Jurkat, Clone E6-1 (cell line): ENCODE measurements at regions not wholly inside any gene's neighbourhood (a gene's known extent, or its start where the extent isn't known, plus 50 kb on each side); places are given as distances from the start of the nearest gene placed in this dataset.

Experiments used
- DNase-seq: peaks from one replicate; pipeline ENCODE4 v3.0.0-alpha.2; 2011; ENCODE audit warnings: low read depth, low spot score
- H3K4me3 ChIP-seq: 2 replicates; pipeline ENCODE4 v1.5.1; 2011; ENCODE audit warnings: mild to moderate bottlenecking, low read length, control low read depth, moderate library complexity

- no peak overlapping the region for H3K4me3 ChIP-seq
- no peak for DNase-seq
Measured at GRCh38 chr3:115321400-115321805, 174.3 kb upstream of the ZBTB20 start.

DNA sequence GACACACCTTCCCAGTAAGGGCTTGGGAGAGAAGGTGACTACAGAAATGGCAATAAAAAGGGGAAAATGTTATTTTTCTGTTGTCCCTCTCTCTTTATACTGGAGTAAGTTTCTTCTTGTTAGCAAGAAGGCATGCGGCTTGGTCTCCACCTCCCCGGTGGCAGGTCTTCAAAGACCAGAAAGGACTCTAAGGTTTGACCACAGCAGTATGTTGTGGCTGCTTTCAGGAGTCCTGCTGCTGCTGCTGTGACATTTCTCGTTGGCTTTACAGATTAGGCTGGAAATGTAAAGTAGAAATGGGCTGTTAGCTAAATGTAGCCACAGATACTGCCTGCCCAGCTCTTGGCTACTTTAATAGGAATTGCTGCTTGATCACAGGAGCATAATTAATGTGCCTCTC lies 175.8 kb upstream of the ZBTB20 start:
- DNase-seq: no peak
- H3K4me3 ChIP-seq: no peak overlapping the region

DNA sequence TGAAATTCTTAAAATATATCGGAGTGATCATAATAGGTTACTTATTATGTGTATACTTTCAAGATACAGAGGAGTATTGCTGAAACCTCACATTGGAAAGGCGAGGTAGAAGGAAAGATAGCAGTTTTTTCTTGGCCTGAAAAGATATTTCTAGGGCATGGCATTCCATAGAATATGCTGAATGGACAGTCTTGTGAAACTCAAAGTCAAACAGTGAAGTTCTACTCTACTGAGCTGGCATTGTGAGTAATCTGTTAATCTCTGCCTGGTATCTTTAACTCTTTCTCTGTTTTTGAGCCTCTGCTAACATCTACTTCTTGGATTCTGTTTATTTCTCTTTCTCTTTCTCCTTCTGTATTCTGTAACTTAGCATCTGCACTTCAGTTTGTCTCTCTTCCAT lies 176.3 kb upstream of the ZBTB20 start:
- no peak for DNase-seq
- no peak overlapping the region for H3K4me3 ChIP-seq

GRCh38 chr3:115324056-115324455 lies 177.0 kb upstream of the ZBTB20 start:
- no peak overlapping the region for H3K4me3 ChIP-seq
- DNase-seq: no peak

DNA sequence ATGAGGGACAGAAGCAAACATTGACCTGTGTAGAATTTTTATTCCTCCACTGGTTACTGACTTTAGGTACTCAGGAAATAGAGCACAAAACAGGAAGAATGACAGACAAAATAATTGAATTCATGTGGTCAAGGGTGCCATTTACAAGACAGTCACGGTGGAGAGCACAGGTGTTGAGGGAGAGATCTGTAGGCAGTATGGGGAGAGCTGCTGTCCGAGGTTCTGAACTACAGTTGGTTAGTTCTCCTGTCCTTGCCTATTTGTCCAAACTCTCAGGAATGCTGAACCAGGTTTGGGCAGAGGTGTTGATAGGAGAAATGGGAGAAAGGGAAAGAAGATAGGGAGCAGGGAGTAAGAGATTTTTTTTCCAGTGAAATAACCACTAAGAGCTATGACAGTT lies 178.5 kb upstream of the ZBTB20 start:
- peak; percentile 28 for DNase-seq
- no peak overlapping the region for H3K4me3 ChIP-seq

GRCh38 chr3:115330430-115330829 lies 183.3 kb upstream of the ZBTB20 start:
- H3K4me3 ChIP-seq: no peak overlapping the region
- no peak for DNase-seq

GRCh38 chr3:115332998-115333397 lies 185.9 kb upstream of the ZBTB20 start:
- DNase-seq: no peak
- no peak overlapping the region for H3K4me3 ChIP-seq

DNA sequence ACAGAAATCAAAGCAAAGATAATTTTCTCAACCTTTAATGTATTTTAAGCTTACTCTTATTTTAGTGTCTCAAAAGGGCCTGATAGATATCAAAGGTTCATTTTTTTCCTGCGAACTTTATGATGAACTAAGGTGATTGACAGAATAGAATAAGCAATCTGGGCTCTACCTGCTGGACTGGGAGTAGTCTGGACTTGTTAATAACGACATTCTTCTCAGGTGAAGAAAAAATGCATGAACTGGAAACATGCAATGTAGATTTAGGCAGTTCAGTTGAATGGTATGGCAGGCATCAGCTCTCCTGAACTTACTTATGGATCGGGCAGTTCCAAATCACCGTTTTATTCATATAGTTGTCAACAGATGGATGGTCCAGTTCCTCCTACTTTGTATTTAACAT lies 189.7 kb upstream of the ZBTB20 start:
- no peak overlapping the region for H3K4me3 ChIP-seq
- DNase-seq: no peak

DNA sequence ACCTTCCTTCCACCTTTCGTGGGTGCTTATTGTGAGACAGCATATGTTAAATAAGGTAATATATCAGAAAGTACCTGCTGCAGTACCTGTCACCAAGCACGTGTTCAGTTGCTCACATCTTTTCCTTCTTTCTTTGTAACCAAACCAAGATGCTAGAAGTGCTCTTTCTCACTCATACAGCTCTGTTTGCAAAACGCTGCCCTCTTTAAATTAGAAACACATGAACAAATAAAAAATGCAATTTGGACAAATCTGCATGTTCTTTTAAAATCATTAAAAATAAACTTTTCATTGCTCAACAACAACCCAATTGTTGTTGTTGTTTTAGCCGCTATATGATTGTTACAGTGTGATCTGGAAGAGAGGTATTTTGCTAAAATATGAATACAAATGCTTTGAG lies 193.5 kb upstream of the ZBTB20 start:
- no peak overlapping the region for H3K4me3 ChIP-seq
- no peak for DNase-seq

DNA sequence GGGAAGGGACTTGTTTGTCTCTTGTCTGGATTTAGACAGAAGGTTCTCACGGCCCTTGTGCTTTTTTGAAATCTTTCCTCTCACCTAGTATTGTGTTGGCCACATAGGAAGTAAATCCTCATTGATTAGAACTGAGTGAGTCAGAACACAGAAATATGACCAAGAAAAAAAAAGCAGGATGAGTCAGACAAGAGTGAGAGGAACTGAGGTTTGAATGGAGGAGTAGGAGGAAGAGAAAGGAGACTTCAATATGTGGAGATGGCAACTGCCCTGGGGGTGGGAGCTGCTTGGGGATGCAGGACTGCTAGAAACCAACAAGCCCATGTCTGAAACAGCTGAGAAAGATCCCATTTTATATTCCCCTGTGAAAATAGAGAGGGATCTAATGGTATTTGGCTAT lies 194.1 kb upstream of the ZBTB20 start:
- DNase-seq: no peak
- no peak overlapping the region for H3K4me3 ChIP-seq

DNA sequence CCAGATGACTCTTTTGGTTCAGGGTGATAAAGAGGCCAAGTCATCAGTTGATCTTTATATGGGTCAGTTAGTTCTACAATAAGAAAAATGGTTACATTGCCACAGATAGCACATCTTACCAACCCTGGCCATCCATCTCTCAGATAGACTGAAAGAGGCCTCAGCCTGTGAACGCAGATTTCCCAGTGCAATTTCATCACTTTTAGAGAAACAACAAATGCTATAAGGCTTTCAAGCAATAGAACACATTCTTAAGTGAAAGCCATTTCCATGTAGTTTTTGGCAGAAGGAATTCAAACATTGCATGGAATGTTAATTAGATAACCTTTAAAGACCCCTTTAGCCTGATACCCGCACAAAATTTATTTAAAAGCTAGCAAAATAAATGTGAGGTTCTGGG lies 200.6 kb upstream of the ZBTB20 start:
- no peak overlapping the region for H3K4me3 ChIP-seq
- no peak for DNase-seq

DNA sequence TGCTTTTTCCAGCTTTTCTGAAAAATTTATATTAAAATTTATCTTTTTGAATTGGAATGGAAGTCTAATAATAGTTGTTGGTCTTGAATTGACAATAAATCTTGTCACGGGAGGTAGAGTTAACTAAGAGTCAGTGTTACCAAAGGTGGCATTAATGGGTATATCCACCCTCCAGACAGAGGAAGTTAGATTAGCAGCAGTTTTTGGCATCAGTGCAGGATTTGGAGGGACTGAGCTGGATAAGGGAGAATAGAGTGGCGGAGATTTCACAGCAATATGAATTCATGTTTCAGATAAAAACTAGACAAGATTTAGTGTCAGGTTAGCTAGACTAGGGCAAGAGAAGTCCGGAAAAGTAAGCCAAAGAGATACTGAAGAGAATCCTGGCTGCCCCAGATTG lies 201.3 kb upstream of the ZBTB20 start:
- H3K4me3 ChIP-seq: no peak overlapping the region
- DNase-seq: no peak

GRCh38 chr3:115348951-115349745 lies 202.1 kb upstream of the ZBTB20 start:
- no peak overlapping the region for H3K4me3 ChIP-seq
- DNase-seq: no peak

GRCh38 chr3:115350606-115351005 lies 203.5 kb upstream of the ZBTB20 start:
- no peak for DNase-seq
- H3K4me3 ChIP-seq: no peak overlapping the region

- H3K4me3 ChIP-seq: no peak overlapping the region
- no peak for DNase-seq
Measured at GRCh38 chr3:115351193-115351592, 204.1 kb upstream of the ZBTB20 start.

DNA sequence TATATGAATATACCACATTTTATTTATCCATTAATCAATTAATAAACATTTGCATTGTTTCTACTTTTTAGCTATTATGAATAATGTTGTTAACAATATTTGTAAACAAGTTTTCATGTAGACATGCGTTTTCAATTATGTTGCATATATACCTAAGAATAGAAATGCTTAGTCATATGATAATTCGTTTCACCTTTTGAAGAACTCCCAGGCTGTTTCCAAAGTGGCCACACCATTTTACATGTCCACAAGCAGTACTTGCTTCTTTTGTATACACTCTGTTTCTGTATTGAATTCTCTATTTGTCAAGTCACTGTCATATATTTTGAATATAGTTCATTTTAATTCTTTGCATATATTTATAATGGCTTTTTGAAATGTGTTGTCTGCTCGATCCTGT lies 206.9 kb upstream of the ZBTB20 start:
- DNase-seq: no peak
- no peak overlapping the region for H3K4me3 ChIP-seq

GRCh38 chr3:115357456-115357855 lies 210.4 kb upstream of the ZBTB20 start:
- no peak overlapping the region for H3K4me3 ChIP-seq
- DNase-seq: no peak

- peak; percentile 22 for DNase-seq
- H3K4me3 ChIP-seq: no peak overlapping the region
Measured at GRCh38 chr3:115359536-115359935, 212.4 kb upstream of the ZBTB20 start.

- no peak overlapping the region for H3K4me3 ChIP-seq
- no peak for DNase-seq
Measured at GRCh38 chr3:115361806-115362205, 214.7 kb upstream of the ZBTB20 start.

- H3K4me3 ChIP-seq: no peak overlapping the region
- no peak for DNase-seq
Measured at GRCh38 chr3:115363071-115363470, 216.0 kb upstream of the ZBTB20 start.

DNA sequence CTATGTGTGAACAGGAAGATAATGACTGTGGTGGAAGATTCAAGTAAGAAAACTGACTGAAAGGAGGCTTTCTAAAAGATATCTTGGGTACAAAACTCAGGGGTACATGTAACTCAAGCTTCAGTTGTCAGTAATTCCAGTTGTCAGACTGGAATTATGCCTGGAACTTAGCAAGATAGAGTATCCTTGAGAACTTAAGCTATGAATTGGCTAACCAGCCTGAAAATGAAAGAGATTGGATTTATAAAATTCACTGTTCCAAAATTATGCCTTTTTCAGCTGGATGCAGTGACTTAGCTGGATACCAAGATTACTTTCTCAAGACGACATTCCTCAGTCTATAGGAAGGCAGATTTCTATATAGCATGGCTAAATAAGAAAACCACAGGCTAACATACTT lies 221.9 kb upstream of the ZBTB20 start:
- DNase-seq: no peak
- H3K4me3 ChIP-seq: no peak overlapping the region
